H1 (cell line): ENCODE measurements at regions not wholly inside any gene's neighbourhood (a gene's known extent, or its start where the extent isn't known, plus 50 kb on each side); places are given as distances from the start of the nearest gene placed in this dataset.

Experiments used
- CTCF ChIA-PET: fragments of 300-600 bp; sonication (Branson Sonifier 250); formaldehyde crosslinking; loops from one replicate; lab custom pipeline; 2021; ENCODE audit not compliant: partially characterized antibody; lab: Charles Lee
- POLR2A ChIA-PET: fragments of 300-600 bp; sonication (Branson Sonifier 250); formaldehyde crosslinking; loops from one replicate; lab custom pipeline; 2021; ENCODE audit warnings: inconsistent platforms; ENCODE audit not compliant: partially characterized antibody; lab: Charles Lee
- DNase-seq, 2 experiments: peaks; one replicate each; pipeline versions ENCODE4 v3.0.0 to v3.0.0-alpha.2; 2010 to 2022; ENCODE audit warnings: low spot score in 2 of 2, low read depth in 1 of 2, mixed read lengths in 1 of 2
- FAIRE-seq: peaks from 2 replicates; lab custom pipeline; 2011; peaks lifted over from hg19 to GRCh38; lab: Jason Lieb, UNC
- H2AFZ ChIP-seq: 2 replicates; pipeline ENCODE4 v1.8.1; 2012; ENCODE audit warnings: low read length, inconsistent platforms
- H2AK5ac ChIP-seq: 2 replicates; pipeline ENCODE4 v1.6.1; 2013; ENCODE audit warnings: low read depth, low read length
- H2BK120ac ChIP-seq: replicated peaks from 2 replicates; pipeline ENCODE3; 2013; ENCODE audit warnings: low read depth, low read length, inconsistent platforms
- H2BK12ac ChIP-seq: 2 replicates; pipeline ENCODE4 v1.6.1; 2013; ENCODE audit warnings: low read depth, low read length
- H2BK15ac ChIP-seq: 2 replicates; pipeline ENCODE4 v1.6.1; 2013; ENCODE audit warnings: low read length
- H2BK20ac ChIP-seq: 2 replicates; pipeline ENCODE4 v1.6.1; 2013; ENCODE audit warnings: low read length
- H2BK5ac ChIP-seq: 2 replicates; pipeline ENCODE4 v1.6.1; 2013; ENCODE audit warnings: low read depth, low read length
- H3K14ac ChIP-seq: 2 replicates; pipeline ENCODE4 v1.6.1; 2013; ENCODE audit warnings: inconsistent platforms; ENCODE audit not compliant: insufficient read length
- H3K18ac ChIP-seq: 2 replicates; pipeline ENCODE4 v1.6.1; 2013; ENCODE audit warnings: low read length; ENCODE audit errors: extremely low read depth
- H3K23ac ChIP-seq: 2 replicates; pipeline ENCODE4 v1.6.1; 2013; ENCODE audit warnings: inconsistent platforms; ENCODE audit not compliant: insufficient read length
- H3K23me2 ChIP-seq: 2 replicates; pipeline ENCODE4 v1.6.1; 2013; ENCODE audit warnings: low read depth, low read length
- H3K27ac ChIP-seq: 2 replicates; pipeline ENCODE4 v1.6.1; 2011; ENCODE audit warnings: low read depth, low read length, inconsistent platforms
- H3K27me3 ChIP-seq, 4 experiments: replicated peaks in 1 of 4; 1 replicate in 1 of 4; 2 replicates in 3 of 4; pipeline versions ENCODE4 v1.6.1 to v1.8.1; 2011 to 2013; ENCODE audit warnings: low read length in 3 of 4, mild to moderate bottlenecking in 3 of 4, inconsistent platforms in 2 of 4, mixed read lengths in 2 of 4, moderate library complexity in 1 of 4; ENCODE audit not compliant: control insufficient read depth in 3 of 4, insufficient read depth in 3 of 4; ENCODE audit errors: extremely low read depth in 1 of 4
- H3K36me3 ChIP-seq, 4 experiments: 2 replicates each; pipeline versions ENCODE4 v1.6.1 to v1.8.1; 2011 to 2013; ENCODE audit warnings: mild to moderate bottlenecking in 4 of 4, low read length in 3 of 4, moderate library complexity in 2 of 4, control low read depth in 1 of 4, inconsistent platforms in 1 of 4; ENCODE audit not compliant: insufficient read depth in 4 of 4, control insufficient read depth in 2 of 4
- H3K4ac ChIP-seq: replicated peaks from 2 replicates; pipeline ENCODE3; 2013; ENCODE audit warnings: low read length, low read depth, mixed read lengths, inconsistent platforms; ENCODE audit not compliant: insufficient read length
- H3K4me1 ChIP-seq, 4 experiments: replicated peaks in 1 of 4; 1 replicate in 1 of 4; 2 replicates in 3 of 4; pipeline versions ENCODE4 v1.6.1 to v1.8.1; 2011 to 2013; ENCODE audit warnings: low read length in 3 of 4, inconsistent platforms in 2 of 4, mixed read lengths in 1 of 4; ENCODE audit not compliant: insufficient read depth in 4 of 4, control insufficient read depth in 3 of 4
- H3K4me2 ChIP-seq, 2 experiments: 2 replicates each; pipeline versions ENCODE4 v1.6.1 to v1.8.1; 2011 to 2013; ENCODE audit warnings: low read depth in 2 of 2, low read length in 2 of 2, control low read depth in 1 of 2, inconsistent platforms in 1 of 2, mild to moderate bottlenecking in 1 of 2; ENCODE audit not compliant: insufficient read depth in 1 of 2
- H3K4me3 ChIP-seq, 4 experiments: fragments of 200-600, 300-600 bp in 1 of 4; sonication (generic), shearing (Covaris generic), sonication (Bioruptor Twin) in 1 of 4; 2 replicates each; pipeline versions ENCODE4 v1.5.1 to v1.8.1; 2011 to 2016; ENCODE audit warnings: low read length in 4 of 4, low read depth in 3 of 4, control low read depth in 2 of 4, inconsistent platforms in 2 of 4, mild to moderate bottlenecking in 2 of 4, mixed read lengths in 1 of 4, moderate library complexity in 1 of 4; ENCODE audit not compliant: insufficient read depth in 2 of 4; ENCODE audit errors: extremely low read depth in 1 of 4
- H3K56ac ChIP-seq: replicated peaks from 2 replicates; pipeline ENCODE3; 2013; ENCODE audit warnings: low read depth, mild to moderate bottlenecking, mixed read lengths, low read length, inconsistent platforms; ENCODE audit not compliant: insufficient read length
- H3K79me1 ChIP-seq: 2 replicates; pipeline ENCODE4 v1.6.1; 2013; ENCODE audit warnings: low read depth, low read length, control low read depth
- H3K79me2 ChIP-seq, 2 experiments: 2 replicates each; pipeline versions ENCODE4 v1.6.1 to v1.8.1; 2012 to 2013; ENCODE audit warnings: low read length in 2 of 2, mild to moderate bottlenecking in 2 of 2, inconsistent platforms in 1 of 2; ENCODE audit not compliant: insufficient read depth in 2 of 2, control insufficient read depth in 1 of 2
- H3K9ac ChIP-seq, 4 experiments: replicated peaks in 1 of 4; 1 replicate in 1 of 4; 2 replicates in 3 of 4; pipeline versions ENCODE4 v1.6.1 to v1.8.1; 2011 to 2013; ENCODE audit warnings: low read depth in 3 of 4, low read length in 3 of 4, control low read depth in 2 of 4, mild to moderate bottlenecking in 2 of 4, moderate library complexity in 2 of 4, inconsistent platforms in 1 of 4; ENCODE audit errors: extremely low read depth in 1 of 4
- H3K9me3 ChIP-seq, 2 experiments: 2 replicates each; pipeline versions ENCODE4 v1.6.1 to v1.8.1; 2012 to 2013; ENCODE audit warnings: mild to moderate bottlenecking in 2 of 2, moderate library complexity in 2 of 2, control low read depth in 1 of 2, inconsistent platforms in 1 of 2, low read depth in 1 of 2, low read length in 1 of 2, mixed read lengths in 1 of 2; ENCODE audit not compliant: insufficient read depth in 2 of 2
- H4K20me1 ChIP-seq, 2 experiments: replicated peaks in 1 of 2; 2 replicates each; pipeline versions ENCODE3 to v1.8.1; 2011 to 2013; ENCODE audit warnings: inconsistent platforms in 2 of 2, low read length in 2 of 2, mild to moderate bottlenecking in 1 of 2; ENCODE audit not compliant: insufficient read depth in 2 of 2, control insufficient read depth in 1 of 2
- H4K5ac ChIP-seq: 2 replicates; pipeline ENCODE4 v1.6.1; 2013; ENCODE audit warnings: low read length, low read depth, mixed read lengths, inconsistent platforms; ENCODE audit not compliant: insufficient read length
- H4K8ac ChIP-seq: 2 replicates; pipeline ENCODE4 v1.8.0; 2013; ENCODE audit warnings: mild to moderate bottlenecking, moderate library complexity, low read length, inconsistent platforms; ENCODE audit not compliant: insufficient read depth; ENCODE audit errors: extremely low read depth
- H4K91ac ChIP-seq: replicated peaks from 2 replicates; pipeline ENCODE3; 2013; ENCODE audit warnings: low read length, mixed read lengths, inconsistent platforms; ENCODE audit not compliant: insufficient read length
- CHD2 ChIP-seq: IDR thresholded peaks from 2 replicates; pipeline ENCODE4 v1.6.1; 2012; ENCODE audit warnings: low read length, improper control_type of control experiment
- CREB1 ChIP-seq: IDR thresholded peaks from 2 replicates; pipeline ENCODE4 v1.6.1; 2012; ENCODE audit warnings: inconsistent platforms
- CTBP2 ChIP-seq: IDR thresholded peaks from 2 replicates; pipeline ENCODE4 v1.7.0; 2011; ENCODE audit warnings: borderline replicate concordance, mild to moderate bottlenecking, moderate library complexity, mixed read lengths, low read length; ENCODE audit not compliant: insufficient read depth, insufficient read length
- KDM1A ChIP-seq: fragments of 200-600, 300-600 bp; sonication (generic); IDR thresholded peaks from 2 replicates; pipeline ENCODE4 v1.7.1; 2016; ENCODE audit warnings: mild to moderate bottlenecking, low read length, borderline replicate concordance
- MAFK ChIP-seq: IDR thresholded peaks from 2 replicates; pipeline ENCODE4 v1.6.1; 2012; ENCODE audit warnings: low read depth, mild to moderate bottlenecking, improper control_type of control experiment, low read length
- PHF8 ChIP-seq: fragments of 200-600 bp; sonication (generic); conservative IDR thresholded peaks from 2 replicates; pipeline ENCODE4 v1.7.1; 2012; ENCODE audit warnings: low read depth, mild to moderate bottlenecking, inconsistent platforms, low read length, moderate library complexity
- POLR2AphosphoS5 ChIP-seq: IDR thresholded peaks from 2 replicates; pipeline ENCODE4 v1.6.1; 2011; ENCODE audit warnings: low read depth, low read length
- RFX5 ChIP-seq: IDR thresholded peaks from 2 replicates; pipeline ENCODE4 v1.6.1; 2011; ENCODE audit warnings: low read depth, low read length, improper control_type of control experiment, borderline replicate concordance
- RNF2 ChIP-seq: fragments of 200-900, 300-1000 bp; sonication (generic); IDR thresholded peaks from 2 replicates; pipeline ENCODE4 v1.7.1; 2016; ENCODE audit warnings: borderline replicate concordance, low read depth, mild to moderate bottlenecking, antibody characterized with exemption, low read length; ENCODE audit not compliant: poor library complexity, severe bottlenecking; ENCODE audit errors: missing control alignments
- SRF ChIP-seq: IDR thresholded peaks from 2 replicates; pipeline ENCODE4 v1.6.1; 2011; ENCODE audit warnings: mild to moderate bottlenecking, low read depth, low read length, moderate library complexity
- TBP ChIP-seq: IDR thresholded peaks from 2 replicates; pipeline ENCODE4 v1.6.1; 2011; ENCODE audit warnings: low read depth, low read length, improper control_type of control experiment
- WGBS, 2 experiments: shearing (Covaris generic) in 1 of 2; methylation state at CpG; one replicate each; pipeline versions ENCODE4 v1.1.6 to v1.1.7; 2013 to 2015; ENCODE audit warnings: low lambda C conversion rate in 2 of 2, mixed read lengths in 2 of 2, inconsistent platforms in 1 of 2, low coverage in 1 of 2, missing lambda C conversion rate in 1 of 2; ENCODE audit not compliant: insufficient replicate concordance in 2 of 2, insufficient coverage in 1 of 2, insufficient read length in 1 of 2; ENCODE audit errors: extremely low coverage in 1 of 2, missing lambda C conversion rate in 1 of 2; 5-methylcytosine and 5-hydroxymethylcytosine counted together

DNA sequence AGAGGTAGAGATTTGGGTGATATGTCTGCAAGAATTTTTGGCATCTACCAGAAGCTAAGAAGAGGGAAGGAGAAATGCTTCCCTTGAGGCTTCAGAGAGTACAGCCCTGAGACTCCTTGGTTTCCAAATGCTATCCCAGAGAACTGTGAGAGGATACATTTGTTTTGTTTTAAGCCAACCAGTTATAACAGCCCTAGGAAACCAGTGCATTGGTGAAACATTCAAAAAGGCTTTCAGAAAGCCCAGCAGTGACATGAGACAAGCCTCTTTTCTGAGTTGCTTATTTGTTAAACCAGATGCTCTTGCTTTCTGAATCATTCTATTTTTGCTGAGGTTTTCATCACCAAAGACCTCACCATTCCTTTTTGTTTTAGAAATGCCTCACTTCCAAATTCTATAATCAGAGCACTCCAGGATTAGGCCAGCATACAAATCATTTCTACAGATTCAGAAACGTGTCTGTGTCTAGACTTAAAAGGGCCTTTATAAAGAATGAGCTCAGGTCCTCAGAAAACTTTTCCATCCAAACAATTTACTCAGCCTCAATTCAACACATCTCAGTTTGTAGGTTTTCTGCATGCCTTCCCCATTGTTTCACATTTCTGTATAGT, 1617.8 kb upstream of the FLRT2 start:
- Histone ChIP-seq H3K9me3 (no peaks in the 10 kb centered on the region), H2AFZ (0 out of 2 replicates have a peak overlapping the region, but pooled peaks have one; percentile 10), H2BK20ac (no peak overlapping the region), H4K5ac (no peak overlapping the region), H2BK15ac (no peak overlapping the region), H4K20me1 (no peaks in the 10 kb centered on the region), H3K4ac (no peak overlapping the region), H3K18ac (no peak overlapping the region), H3K4me2 (no peak overlapping the region), H3K79me2 (no peaks in the 10 kb centered on the region), H3K27me3 (no peaks in the 10 kb centered on the region), H3K79me1 (no peaks in the 10 kb centered on the region), H2BK5ac (no peak overlapping the region), H3K14ac (no peak overlapping the region), H4K91ac (no peak overlapping the region), H3K4me1 (no peaks in the 10 kb centered on the region), H2AK5ac (no peak overlapping the region), H3K23ac (no peak overlapping the region), H3K56ac (no peak overlapping the region), H3K27ac (no peak overlapping the region)
- CTCF ChIA-PET, result no interaction called here
- 86% methylated on average over 1 of the region's 1 CpG; no CpG with 5 or more reads in 1 of the 2 experiments for WGBS, 2 experiments
- TF ChIP-seq SRF (no peak), RFX5 (no peak), KDM1A (no peak), POLR2AphosphoS5 (no peak), CTBP2 (no peak), MAFK (no peak), PHF8 (no peak), CHD2 (no peak), CREB1 (no peak), RNF2 (no peak), TBP (no peak)
- TF ChIP-seq, all 59 proteins: peak for 0
- H4K8ac ChIP-seq, result no peak overlapping the region
- no peaks in the 10 kb centered on the region for H3K36me3 ChIP-seq
- DNase-seq (no peak), FAIRE-seq (no peak)
- POLR2A ChIA-PET, result no interaction called here
- no peak overlapping the region for H2BK120ac ChIP-seq
- no peak overlapping the region for H3K9ac ChIP-seq
- no peak overlapping the region for H2BK12ac ChIP-seq
- H3K23me2 ChIP-seq, result no peaks in the 10 kb centered on the region
- H3K4me3 ChIP-seq, result no peak overlapping the region
